OCI-LY3 (cell line): ENCODE measurements at regions not wholly inside any gene's neighbourhood (a gene's known extent, or its start where the extent isn't known, plus 50 kb on each side); places are given as distances from the start of the nearest gene placed in this dataset.

Experiments
- EZH2phosphoT487 ChIP-seq: fragments of 200-600 bp; shearing (Covaris generic); IDR thresholded peaks from 2 replicates; pipeline ENCODE4 v1.6.1; 2018; ENCODE audit warnings: antibody characterized with exemption, mixed run types, low read depth
- TF ChIP-seq, protein P1 (sequence below): fragments of 200-600, 300-600 bp; sonication (generic); IDR thresholded peaks from 2 replicates; pipeline ENCODE4 v1.5.1; 2014; ENCODE audit warnings: antibody characterized with exemption, low read length, low read depth

DNA sequence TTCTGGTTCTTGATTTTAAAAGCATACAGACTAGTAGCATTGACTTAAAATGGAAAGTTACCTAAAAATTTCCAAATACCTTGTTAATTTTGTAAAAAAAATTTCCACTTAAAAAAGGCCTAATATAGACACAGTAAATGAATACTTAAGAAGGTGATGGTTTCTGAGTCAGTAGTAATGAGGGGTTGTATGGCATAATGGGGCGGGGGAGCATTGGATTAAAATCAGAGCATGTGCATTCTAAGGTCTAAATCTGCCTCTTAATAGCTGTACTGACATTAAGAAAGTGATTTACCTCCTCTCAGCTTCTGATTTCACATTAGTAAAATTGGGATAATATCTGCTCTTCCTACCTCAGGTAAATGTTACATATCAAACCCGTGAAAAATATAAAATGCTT, 446.5 kb downstream of the AASDHPPT start:
- TF ChIP-seq, protein P1, sequence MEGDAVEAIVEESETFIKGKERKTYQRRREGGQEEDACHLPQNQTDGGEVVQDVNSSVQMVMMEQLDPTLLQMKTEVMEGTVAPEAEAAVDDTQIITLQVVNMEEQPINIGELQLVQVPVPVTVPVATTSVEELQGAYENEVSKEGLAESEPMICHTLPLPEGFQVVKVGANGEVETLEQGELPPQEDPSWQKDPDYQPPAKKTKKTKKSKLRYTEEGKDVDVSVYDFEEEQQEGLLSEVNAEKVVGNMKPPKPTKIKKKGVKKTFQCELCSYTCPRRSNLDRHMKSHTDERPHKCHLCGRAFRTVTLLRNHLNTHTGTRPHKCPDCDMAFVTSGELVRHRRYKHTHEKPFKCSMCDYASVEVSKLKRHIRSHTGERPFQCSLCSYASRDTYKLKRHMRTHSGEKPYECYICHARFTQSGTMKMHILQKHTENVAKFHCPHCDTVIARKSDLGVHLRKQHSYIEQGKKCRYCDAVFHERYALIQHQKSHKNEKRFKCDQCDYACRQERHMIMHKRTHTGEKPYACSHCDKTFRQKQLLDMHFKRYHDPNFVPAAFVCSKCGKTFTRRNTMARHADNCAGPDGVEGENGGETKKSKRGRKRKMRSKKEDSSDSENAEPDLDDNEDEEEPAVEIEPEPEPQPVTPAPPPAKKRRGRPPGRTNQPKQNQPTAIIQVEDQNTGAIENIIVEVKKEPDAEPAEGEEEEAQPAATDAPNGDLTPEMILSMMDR = no peak
- TF ChIP-seq EZH2phosphoT487 = no peak
